Duodenal mucosa (tissue), 2 donors: ENCODE measurements at regions not wholly inside any gene's neighbourhood (a gene's known extent, or its start where the extent isn't known, plus 50 kb on each side); places are given as distances from the start of the nearest gene placed in this dataset.

Source experiments
- H3K27ac ChIP-seq: one replicate; pipeline ENCODE4 v1.7.0; 2013; ENCODE audit warnings: low read depth, low read length
- H3K27me3 ChIP-seq, 2 donors: one replicate each; pipeline ENCODE4 v1.7.0; 2013; ENCODE audit warnings: low read length in 2 of 2, control low read depth in 1 of 2; ENCODE audit not compliant: insufficient read depth in 2 of 2, control insufficient read depth in 1 of 2
- H3K36me3 ChIP-seq, 2 donors: one replicate each; pipeline ENCODE4 v1.7.0; 2013; ENCODE audit warnings: low read length in 2 of 2, control low read depth in 1 of 2; ENCODE audit not compliant: insufficient read depth in 2 of 2, control insufficient read depth in 1 of 2
- H3K4me1 ChIP-seq, 2 donors: one replicate each; pipeline ENCODE4 v1.7.0; 2013; ENCODE audit warnings: low read length in 2 of 2, control low read depth in 1 of 2; ENCODE audit not compliant: insufficient read depth in 2 of 2, control insufficient read depth in 1 of 2
- H3K4me3 ChIP-seq, 2 donors: one replicate each; pipeline ENCODE4 v1.7.0; 2013; ENCODE audit warnings: low read length in 2 of 2, low read depth in 1 of 2
- H3K9ac ChIP-seq, 2 donors: one replicate each; pipeline ENCODE4 v1.7.0; 2013; ENCODE audit warnings: low read length in 2 of 2, low read depth in 1 of 2
- H3K9me3 ChIP-seq, 2 donors: one replicate each; pipeline ENCODE4 v1.7.0; 2013; ENCODE audit warnings: low read length in 2 of 2, control low read depth in 1 of 2; ENCODE audit not compliant: control insufficient read depth in 1 of 2

DNA sequence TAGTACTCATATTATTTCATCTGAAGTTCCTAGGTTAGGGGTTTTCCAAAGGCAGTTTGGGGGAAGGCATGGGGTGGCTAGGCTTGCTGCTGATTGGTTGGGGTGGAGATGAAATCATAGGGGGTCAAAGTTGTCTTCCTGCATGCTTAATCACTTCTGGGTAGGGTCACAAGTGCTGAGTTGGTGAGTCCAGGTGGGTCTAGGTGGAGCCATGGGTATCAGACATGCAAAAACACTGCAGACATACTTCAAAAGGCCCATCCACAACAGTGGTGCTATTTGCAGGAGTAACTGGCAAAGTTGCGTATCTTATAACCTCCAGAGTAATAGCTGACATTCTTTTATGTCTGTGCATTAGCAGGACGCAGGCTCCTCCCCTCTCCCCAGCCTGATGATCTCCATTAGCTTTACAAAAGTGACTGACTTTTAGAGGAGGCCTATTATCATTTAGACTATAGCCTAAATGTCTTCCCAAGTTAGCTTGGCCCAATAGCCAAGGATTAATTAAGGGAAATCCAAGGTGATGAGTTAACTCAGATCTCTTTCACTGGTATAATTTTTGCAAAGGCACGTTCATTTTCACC, 374.4 kb upstream of the PRMT6 start:
- Histone ChIP-seq H3K4me3 (no peak overlapping the region), H3K27ac (no peak overlapping the region)

GRCh38 chr1:106688446-106688845, 368.0 kb upstream of the PRMT6 start:
- Histone ChIP-seq H3K27ac (no peak overlapping the region), H3K4me1 (no peaks in the 10 kb centered on the region), H3K9ac (no peak overlapping the region), H3K36me3 (no peaks in the 10 kb centered on the region), H3K4me3 (no peak overlapping the region), H3K9me3 (no peaks in the 10 kb centered on the region), H3K27me3 (no peaks in the 10 kb centered on the region)

More for the DNA sequence above, 374.4 kb upstream of the PRMT6 start:
- no peaks in the 10 kb centered on the region for H3K36me3 ChIP-seq
- H3K27me3 ChIP-seq = no peaks in the 10 kb centered on the region
- no peaks in the 10 kb centered on the region for H3K4me1 ChIP-seq
- no peak overlapping the region for H3K9ac ChIP-seq
- H3K9me3 ChIP-seq = no peaks in the 10 kb centered on the region

- no peak overlapping the region for H3K27ac ChIP-seq
- H3K36me3 ChIP-seq = no peaks in the 10 kb centered on the region
- H3K4me1 ChIP-seq = no peaks in the 10 kb centered on the region
- H3K4me3 ChIP-seq = no peak overlapping the region
- H3K27me3 ChIP-seq = no peaks in the 10 kb centered on the region
- H3K9me3 ChIP-seq = no peaks in the 10 kb centered on the region
- H3K9ac ChIP-seq = no peak overlapping the region
Observed at GRCh38 chr1:106698660-106699059, 357.8 kb upstream of the PRMT6 start.

DNA sequence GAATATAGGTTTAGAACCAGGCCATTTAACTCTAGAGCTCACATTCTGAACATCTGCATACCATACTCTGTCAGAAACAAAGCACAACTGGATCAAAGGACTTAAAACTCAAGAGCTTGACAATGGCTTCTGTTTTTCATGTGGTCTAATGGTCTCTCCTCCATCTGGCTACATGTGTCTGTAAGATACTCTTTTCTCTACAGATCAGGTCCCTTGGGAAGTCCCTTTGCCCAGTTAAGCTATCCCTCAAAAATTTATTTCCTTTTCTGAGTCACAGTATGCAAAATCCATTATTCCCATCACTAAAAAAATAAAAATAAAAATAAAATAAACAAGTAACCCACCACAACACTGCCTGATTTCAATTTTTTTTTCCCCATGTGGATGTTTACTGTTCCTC, 357.0 kb upstream of the PRMT6 start:
- H3K27ac ChIP-seq = no peak overlapping the region
- H3K4me3 ChIP-seq = no peak overlapping the region
- H3K4me1 ChIP-seq = no peaks in the 10 kb centered on the region
- H3K36me3 ChIP-seq = no peaks in the 10 kb centered on the region
- no peaks in the 10 kb centered on the region for H3K27me3 ChIP-seq
- H3K9me3 ChIP-seq = no peaks in the 10 kb centered on the region
- H3K9ac ChIP-seq = no peak overlapping the region

GRCh38 chr1:106700211-106700610, 356.3 kb upstream of the PRMT6 start:
- Histone ChIP-seq H3K9me3 (no peaks in the 10 kb centered on the region), H3K36me3 (no peaks in the 10 kb centered on the region), H3K27ac (no peak overlapping the region), H3K4me1 (no peaks in the 10 kb centered on the region), H3K9ac (no peak overlapping the region), H3K4me3 (no peak overlapping the region), H3K27me3 (no peaks in the 10 kb centered on the region)

- Histone ChIP-seq H3K4me3 (no peak overlapping the region), H3K27me3 (no peaks in the 10 kb centered on the region), H3K9ac (no peak overlapping the region), H3K4me1 (no peaks in the 10 kb centered on the region), H3K9me3 (peaks cover 0 to 3% of the 10 kb centered on the region in 2 donors), H3K36me3 (no peaks in the 10 kb centered on the region), H3K27ac (no peak overlapping the region)
Observed at GRCh38 chr1:106705971-106706370, 350.5 kb upstream of the PRMT6 start.

DNA sequence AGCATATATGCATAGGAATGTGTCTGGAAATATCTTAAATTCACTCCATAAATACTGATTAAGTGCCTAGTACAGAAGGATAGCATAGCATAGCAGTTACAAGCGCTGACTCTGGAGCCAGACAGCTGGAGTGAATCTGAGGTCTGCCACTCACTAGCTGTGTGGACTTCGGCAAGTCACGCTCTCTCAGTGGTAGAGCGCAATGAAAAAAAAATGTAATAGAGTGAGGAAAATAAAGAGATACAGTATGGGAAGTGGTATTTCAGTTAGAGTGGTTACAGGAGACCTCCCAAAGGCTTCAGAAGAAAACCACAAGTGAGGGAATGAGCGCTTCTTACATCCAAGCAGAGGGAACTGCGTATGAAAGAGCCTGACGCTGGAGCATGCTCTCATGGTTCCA, 338.9 kb upstream of the PRMT6 start:
- H3K27me3 ChIP-seq = no peaks in the 10 kb centered on the region
- no peak overlapping the region for H3K9ac ChIP-seq
- no peaks in the 10 kb centered on the region for H3K36me3 ChIP-seq
- H3K4me3 ChIP-seq = no peak overlapping the region
- H3K9me3 ChIP-seq = peaks cover 0 to 2% of the 10 kb centered on the region in 2 donors
- no peak overlapping the region for H3K27ac ChIP-seq
- H3K4me1 ChIP-seq = no peaks in the 10 kb centered on the region

DNA sequence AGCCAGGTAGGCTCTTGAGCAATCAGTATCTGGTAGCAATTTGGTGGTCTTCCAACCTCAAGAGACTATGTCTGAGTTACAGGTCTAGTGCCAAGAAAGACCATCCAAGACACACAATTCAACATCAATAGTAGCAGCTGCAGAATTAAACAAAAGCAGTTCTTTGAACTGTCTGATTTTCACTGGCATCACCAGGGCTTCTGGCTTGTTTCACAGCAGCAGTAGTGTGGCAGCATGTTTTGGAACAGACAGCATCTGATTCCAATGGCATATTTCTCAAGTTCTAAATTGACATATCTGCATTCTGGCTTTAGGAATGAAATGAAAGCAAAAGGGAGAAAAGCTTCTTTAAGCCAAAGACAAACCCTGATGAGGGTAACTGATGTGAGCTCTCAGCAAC, 334.7 kb upstream of the PRMT6 start:
- Histone ChIP-seq H3K27ac (no peak overlapping the region), H3K4me1 (no peaks in the 10 kb centered on the region), H3K9ac (no peak overlapping the region), H3K27me3 (no peaks in the 10 kb centered on the region), H3K9me3 (peaks cover 0 to 5% of the 10 kb centered on the region in 2 donors), H3K36me3 (no peaks in the 10 kb centered on the region), H3K4me3 (no peak overlapping the region)

DNA sequence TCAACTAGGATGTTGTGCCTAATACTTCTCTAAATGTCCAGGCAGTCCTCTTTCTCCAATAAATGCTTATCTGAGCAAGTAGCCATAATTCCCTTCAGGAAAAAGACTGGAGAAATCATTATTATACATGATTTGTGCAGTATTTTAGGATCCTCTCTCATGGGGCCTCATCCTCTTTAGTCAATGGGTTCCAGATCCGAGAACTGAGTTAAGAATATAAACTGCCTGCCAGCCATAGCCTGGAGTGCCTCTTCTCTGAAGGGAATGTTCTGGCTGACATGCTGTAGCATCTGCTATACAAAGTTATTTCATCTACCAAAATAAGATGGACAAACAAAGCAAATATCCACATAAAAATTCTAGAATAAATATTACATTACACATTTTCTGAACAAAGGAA, 334.0 kb upstream of the PRMT6 start:
- Histone ChIP-seq H3K4me1 (no peaks in the 10 kb centered on the region), H3K9ac (no peak overlapping the region), H3K27me3 (no peaks in the 10 kb centered on the region), H3K9me3 (peaks cover 0 to 5% of the 10 kb centered on the region in 2 donors), H3K4me3 (no peak overlapping the region), H3K27ac (no peak overlapping the region), H3K36me3 (no peaks in the 10 kb centered on the region)

DNA sequence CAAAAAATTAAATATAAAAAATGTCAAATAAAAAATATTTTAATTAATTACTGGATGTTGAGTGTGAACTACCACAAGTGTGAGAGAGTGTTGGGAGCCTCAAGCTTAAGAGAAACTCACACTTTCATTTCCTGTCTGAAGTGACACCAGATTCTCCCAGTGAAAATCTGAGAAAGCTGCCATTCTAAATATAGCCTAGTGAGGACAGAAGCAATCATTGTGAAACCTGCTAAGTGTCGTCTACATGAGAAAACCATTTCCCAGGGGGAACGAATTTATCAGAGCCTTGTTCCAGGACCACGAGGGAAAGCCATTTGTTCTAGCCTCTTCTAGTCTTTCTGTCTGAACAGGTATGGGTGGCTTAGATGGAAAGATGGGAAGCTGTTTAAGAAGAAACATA, 329.3 kb upstream of the PRMT6 start:
- Histone ChIP-seq H3K4me3 (no peak overlapping the region), H3K4me1 (no peaks in the 10 kb centered on the region), H3K9ac (no peak overlapping the region), H3K27ac (no peak overlapping the region), H3K27me3 (no peaks in the 10 kb centered on the region), H3K9me3 (peaks cover 0 to 5% of the 10 kb centered on the region in 2 donors), H3K36me3 (no peaks in the 10 kb centered on the region)
